GM18499 (cell line): ENCODE measurements at regions not wholly inside any gene's neighbourhood (a gene's known extent, or its start where the extent isn't known, plus 50 kb on each side); places are given as distances from the start of the nearest gene placed in this dataset.
"Not testable (repeated sequence)": the region's sequence is repeated elsewhere in the genome, so short reads cannot be mapped to it uniquely, and the experiment has no call there.

Experiments used
- ATAC-seq: cut with Tn5 transposase; IDR thresholded peaks from one replicate; pipeline ENCODE4 v1.9.1; 2021; ENCODE audit warnings: moderate number of reproducible peaks; ENCODE audit not compliant: insufficient read depth, unreplicated experiment

DNA sequence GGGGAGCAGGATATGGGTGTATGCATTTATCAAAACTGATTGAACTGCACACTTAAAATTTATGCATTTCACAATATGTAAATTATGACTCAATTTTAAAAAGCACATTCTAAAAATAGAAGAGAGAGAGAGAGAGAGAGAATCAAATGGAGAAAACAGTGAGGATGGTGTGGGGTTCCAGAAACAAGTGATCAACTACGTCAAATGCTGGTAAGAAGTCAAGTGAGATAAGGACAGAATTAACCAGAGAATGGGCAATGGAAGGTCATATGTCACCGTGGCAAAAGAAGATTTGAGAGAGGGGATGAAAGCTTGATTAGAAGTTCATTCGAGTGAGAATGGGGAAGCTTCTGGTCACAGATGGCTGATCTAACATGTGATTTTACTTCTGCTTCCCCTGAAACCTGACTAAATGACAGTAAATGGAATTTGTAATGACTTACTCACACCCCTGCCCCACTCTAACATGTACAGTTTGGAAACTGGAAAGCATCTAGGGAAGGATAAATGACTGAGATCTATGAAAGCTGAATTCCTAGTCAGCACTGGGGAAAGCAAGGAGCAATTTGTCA, 276.5 kb upstream of the AMIGO2 start:
- no peak for ATAC-seq

DNA sequence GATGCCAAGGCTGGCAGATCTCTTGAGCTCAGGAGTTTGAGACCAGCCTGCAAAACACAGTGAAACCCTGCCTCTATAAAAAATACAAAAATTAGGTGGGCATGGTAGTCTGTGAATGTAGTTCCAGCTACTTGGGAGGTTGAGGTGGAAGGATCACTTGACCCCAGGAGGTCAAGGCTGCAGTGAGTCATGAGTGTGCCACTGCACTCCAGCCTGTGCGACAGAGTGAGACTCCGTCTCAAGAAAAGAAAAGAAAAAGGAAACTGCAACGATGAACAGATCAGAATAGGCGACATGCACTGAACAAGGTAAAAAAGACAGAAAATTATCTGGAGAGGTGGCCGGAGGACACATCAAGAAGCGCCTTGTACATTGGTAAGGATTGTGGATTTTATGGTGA, 273.7 kb upstream of the AMIGO2 start:
- ATAC-seq = no peak

DNA sequence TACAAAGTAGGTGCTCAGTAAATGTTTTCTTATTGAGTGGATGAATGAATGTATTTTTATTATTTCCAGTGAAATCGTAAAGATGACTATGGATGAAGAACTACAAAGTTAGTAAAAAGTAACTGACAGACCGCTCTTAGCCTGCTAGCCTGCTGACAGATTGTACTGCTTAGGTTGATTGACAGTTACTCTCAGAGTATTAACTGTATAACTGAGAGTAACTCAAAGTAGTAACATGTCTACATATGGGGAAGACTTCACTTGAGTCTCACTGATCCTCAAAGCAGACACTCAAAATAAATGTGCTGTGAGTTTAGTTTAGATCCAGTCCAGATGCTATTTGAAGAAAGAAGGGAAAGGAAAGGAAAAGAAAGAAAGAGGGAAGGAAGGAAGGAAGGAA, 272.3 kb upstream of the AMIGO2 start:
- ATAC-seq = no peak

DNA sequence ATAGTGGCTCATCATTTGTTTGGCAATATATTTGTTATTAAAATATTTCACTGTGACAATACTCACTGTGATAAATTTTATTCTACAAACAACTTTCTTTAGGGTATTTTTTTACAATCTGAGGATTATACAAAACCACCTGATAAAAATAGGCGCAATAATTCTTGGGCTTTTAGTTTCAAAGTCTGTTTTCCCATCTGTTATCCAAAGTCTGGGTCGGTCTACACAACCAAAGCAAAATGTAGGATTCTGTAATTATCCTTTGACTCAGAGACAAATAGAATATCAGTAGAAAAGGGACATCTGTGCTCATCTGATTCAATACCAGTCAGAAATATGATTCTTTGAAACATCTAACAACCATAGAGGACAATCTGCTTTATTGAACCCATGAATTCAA, 271.8 kb upstream of the AMIGO2 start:
- no peak for ATAC-seq

DNA sequence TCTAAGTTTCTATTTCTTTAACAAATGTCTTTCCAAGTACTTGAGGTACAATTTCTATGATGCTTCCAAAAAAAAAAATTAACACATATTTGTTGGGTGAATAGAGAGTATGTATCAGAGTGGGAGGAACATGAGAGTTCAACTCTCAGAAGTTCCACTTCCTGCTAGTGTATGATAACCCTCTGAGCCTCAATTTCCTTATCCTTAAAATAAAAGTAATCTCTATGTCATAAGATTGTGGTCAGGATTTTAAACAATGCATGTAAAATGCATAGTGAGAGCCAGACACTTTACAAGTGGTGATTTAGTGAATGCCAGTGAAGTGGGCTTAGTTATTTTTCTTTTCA, 270.3 kb upstream of the AMIGO2 start:
- no peak for ATAC-seq

DNA sequence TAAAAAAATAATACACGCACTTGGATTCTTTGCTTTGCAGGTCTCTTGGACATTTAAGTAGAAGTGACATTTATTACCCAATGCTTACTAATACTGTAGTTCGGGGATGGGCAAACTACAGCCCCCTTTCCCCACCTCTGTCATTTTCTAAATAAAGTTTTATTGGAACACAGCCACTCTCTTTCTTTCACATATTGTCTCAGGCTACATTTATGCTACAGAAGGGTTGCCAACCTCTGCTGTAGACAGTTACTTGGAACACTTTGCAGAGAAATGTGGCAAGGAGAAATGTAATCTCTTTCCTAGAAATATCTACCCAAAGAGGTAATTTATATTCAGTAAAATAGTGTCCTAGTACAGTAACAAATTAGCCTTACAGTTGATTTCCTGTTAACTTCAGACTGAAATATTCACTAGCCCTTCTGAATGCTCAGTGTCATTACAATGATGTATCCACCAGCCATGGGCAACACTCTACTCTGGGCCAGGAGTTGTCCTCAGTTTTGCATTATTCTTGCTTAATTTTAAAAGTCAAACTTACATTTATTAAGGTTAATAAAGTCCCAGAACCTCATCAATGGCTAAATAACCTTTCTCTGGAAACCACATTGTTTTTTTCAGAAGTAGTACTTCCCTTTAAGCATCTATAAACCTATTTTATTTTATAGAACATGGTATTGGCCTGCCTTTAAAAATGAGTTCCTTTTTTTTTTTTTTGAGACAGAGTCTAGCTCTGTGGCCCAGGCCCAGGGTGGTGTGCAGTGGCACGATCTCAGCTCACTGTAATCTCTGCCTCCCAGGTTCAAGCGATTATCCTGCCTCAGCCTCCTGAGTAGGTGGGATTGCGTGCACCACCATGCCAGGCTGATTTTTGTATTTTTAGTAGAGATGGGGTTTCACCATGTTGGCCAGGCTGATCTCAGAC, 269.6 kb upstream of the AMIGO2 start:
- no peak for ATAC-seq

DNA sequence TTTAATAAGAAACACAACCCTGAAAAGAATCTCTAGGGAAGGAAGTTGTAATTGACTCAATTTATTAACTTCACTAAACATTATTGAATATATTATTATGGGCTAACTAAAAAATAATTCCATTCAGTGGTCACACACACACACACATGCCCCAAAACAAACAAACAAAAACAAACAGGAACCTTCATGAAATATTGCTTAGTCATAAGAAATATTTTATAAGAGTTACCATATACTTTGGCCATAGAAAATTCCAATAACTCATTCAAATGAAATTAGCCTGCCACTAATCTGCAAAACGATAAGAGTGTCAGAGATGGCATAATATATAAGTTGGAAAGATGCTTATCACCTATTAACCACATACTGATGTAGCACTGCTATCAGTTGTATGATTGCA, 268.4 kb upstream of the AMIGO2 start:
- no peak for ATAC-seq

DNA sequence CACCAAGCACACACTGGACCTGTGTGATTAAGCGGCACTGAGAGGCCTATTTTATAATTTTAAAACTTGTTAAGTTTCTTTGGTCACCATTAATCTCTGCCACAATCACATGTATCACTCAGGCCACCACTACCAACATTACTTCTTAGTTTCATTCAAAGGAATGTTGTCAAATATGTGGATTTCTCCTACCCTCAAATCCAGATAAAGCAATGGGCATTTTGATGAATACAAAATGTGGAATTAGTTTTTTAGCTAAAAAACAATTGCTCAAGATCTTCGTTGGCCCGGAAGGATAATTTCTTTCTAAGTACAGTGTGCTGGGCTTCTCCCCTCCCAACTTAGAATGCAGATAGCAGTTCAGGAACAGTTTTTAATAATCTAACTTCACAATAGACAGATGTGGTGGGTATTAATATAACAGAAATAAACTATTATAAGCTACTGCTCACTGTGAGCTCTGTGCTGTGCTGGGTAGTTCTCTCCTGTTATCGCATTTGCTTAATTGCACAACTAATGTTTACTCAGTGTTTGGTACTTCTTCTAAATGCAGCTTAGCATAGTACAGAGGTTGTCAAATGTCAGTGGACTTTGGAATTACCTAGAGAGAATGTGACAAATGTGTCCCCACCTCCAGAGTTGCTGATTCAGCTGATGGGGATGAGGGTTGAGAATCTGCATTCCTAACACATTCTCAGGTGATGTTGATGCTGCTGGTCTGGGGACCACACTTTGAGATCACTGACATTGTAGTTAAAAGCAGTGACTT, 266.7 kb upstream of the AMIGO2 start:
- ATAC-seq = no peak

DNA sequence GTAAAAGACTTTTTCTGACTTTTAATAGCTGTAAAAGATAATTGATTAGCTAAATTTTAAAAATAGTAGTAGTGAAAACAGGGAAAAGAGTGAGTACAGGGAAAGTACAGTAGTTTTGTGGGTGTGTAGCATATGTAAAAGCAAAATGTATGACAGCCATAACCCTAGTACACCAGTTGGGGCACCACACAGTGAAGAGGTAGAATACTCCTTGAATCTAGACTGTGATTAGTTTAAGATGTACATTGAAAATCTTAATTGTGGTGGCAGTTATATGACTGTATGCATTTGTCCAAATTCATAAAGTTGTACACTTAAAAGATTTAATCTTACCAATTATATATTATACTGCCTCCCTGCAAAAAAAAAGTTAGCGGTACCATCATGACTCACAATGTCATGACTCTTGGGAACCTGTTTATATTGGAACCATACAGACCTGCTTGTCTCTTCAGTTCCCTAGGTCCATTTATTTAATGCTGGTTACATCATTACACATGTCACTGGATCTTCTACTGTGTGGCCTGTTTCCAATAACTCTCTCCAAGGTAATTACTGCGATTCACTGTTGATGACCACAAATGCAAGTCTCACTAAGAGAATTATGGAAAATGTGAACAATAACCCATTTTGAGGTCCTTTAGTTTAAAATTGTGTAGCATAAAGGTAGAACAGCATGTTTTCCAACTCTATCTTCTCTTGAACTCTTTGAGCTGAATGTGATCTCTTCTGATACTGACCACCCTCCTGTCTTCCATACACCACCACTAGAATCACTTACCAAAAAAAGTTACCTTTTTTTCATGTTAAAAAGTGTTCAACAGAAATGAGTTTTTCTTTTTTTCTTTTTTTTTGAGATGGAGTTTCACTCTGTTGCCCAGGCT, 264.2 kb upstream of the AMIGO2 start:
- no peak for ATAC-seq

DNA sequence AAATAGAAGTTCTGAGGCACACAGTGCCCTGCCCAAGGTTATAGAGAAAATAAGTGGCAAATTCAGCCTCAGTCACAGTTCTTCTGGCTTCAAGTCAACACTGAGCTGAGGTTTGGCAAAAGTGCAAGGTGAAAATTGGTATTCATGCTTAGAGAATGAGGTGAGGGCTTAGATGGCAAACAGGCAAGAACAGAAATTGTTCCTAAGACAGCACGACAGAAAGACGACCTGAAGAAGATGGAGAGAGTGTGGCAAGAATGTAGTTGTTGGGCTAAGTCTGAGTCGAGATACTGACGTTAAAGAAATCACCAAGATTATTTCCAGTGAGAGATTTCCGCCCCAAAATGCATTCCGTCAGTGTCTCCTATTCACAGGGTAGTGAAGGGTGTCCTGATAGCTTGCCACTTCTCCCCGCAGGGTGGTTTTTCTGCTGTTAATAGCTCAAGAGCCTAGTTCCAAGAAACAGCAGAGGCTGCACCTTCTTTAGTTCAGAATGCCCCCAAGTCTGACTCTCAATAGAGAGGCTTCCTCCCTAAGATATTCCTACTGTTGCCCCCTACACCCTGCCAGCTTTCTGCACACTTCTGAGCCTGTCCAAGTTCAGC, 260.8 kb upstream of the AMIGO2 start:
- no peak for ATAC-seq

DNA sequence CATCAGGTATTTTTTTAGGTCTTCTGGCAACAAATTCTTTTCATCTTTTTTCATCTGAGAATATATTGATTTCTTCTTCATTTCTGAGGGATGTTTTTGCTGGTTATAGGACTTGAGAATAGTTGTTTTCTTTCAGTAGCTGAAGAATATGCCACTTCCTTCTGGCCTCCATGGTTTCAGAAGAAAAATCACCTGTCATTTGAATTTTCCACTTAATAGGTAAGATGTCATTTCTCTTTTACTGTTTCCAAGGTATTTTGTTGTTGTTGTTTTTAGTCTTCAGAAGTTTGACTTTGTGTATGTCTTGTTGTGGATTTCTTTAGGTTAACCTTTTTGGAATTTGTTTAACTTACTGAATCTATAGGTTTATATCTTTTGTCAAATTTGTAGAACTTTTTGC, 257.8 kb upstream of the AMIGO2 start:
- ATAC-seq = no peak

DNA sequence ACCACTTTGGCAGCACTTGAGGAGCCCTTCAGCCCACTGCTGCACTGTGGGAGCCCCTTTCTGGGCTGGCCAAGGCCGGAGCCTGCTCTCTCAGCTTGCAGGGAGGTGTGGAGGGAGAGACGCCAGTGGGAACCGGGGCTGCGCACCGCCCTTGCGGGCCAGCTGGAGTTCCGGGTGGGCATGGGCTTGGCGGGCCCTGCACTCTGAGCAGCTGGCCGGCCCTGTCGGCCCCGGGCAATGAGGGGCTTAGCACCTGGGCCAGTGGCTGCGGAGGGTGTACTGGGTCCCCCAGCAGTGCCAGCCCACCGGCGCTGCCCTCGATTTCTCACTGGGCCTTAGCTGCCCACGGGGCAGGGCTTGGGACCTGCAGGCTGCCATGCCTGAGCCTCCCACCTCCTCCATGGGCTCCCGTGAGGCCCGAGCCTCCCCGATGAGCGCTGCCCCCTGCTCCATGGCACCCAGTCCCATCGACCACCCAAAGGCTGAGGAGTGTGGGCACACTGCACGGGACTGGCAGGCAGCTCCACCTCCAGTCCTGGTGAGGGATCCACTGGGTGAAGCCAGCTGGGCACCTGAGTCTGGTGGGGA, 253.6 kb upstream of the AMIGO2 start:
- ATAC-seq = not testable (repeated sequence)

DNA sequence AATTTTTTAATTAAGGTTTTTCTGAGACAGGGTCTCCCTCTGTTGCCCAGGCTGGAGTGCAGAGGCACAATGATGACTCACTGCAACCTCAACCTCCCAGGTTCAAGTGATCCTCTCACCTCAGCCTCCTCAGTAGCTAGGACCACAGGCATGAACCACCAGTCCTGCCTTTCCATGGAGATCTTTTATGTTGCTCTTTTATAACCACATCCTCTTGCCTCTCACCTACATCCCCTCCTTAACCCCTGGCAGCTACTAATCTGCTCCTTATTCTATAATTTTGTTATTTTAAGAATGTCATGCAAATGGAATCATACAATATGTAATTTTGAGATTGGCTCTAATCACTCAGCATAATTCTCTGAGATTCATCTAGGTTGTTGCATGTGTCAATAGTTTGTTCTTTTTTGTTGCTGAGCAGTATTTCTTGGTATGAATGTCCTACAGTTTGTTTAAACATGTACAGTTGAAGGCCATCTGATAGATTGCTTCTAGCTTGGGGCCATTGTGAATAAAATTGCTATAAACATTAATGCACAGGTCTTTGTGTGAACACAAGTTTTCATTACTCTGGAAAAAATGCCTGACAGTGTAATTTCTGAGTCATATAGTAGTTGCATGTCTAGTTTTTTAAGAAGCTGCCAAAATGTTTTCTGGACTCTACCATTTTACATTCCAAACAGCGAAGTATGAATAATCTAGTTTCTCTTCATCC, 249.2 kb upstream of the AMIGO2 start:
- ATAC-seq = no peak

DNA sequence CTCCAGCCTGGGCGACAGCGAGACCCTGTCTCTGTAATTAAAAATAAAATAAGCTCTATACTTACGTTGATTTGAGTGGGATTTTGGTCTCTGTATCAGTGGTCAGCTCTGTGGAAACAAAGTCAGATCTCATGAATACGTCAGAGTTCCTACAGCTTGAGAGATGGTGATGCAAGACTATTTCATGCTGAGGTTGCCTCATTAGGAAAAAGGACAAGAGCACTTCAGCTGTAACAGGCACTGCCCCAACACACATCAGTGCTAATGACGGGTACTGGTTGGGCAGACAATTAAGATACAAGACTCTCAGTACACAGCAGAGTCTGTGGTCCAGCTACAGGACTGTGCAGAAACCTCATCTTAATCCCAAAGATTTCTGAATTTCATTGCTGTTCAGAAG, 246.4 kb upstream of the AMIGO2 start:
- no peak for ATAC-seq

DNA sequence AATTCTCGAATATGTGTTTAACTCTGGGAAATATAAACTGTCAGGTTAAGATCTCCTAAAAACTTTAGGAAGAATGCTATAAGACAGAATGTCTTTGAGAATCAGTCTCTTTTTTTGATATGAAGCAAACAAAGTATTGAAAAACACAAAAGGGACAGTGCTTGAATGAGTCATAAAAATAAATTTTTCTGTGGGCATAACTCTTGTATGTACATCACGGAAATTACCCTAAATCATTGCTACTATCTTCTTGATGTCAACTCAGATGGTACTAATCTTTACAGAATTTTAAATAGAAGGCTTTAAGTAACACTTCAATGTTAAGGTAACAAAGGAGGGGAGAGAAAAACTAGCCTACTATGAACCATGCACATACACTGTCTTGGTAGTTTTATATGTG, 244.0 kb upstream of the AMIGO2 start:
- no peak for ATAC-seq

DNA sequence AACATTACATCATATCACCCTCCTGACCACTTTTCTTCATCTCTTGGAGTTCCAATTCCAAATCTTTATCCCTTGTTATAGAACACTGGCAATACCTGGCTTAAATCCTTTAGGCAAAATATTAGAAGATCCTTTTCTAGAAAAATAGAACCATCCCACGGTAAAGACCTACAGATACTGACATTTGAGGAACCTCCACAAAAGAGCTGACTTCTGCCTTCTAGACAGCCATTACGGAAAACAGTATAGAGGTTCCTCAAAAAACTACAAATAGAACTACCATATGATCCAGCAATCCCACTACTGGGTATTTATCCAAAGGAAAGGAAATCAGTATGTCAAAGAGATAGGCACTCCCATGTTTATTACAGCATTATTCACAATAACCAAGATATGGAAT, 241.7 kb upstream of the AMIGO2 start:
- ATAC-seq = no peak

DNA sequence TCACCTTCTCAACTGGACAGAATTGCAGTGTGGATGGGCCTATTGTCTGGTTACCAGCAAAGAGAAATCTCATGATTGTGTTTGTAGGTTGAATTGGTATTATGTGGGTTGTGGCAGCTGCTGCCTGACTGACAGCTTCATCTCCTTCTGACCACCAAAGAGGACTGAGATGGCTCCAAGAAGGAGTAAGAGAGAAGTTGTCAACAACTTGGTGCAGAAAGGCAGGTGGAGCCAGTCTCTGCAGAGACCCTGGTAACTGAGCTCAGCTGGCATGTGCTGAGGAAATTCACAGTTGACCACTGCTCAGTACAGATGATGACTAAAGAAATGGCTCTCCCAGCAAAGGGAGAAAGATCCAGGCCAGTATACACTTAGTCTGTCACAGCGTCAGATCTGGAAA, 240.0 kb upstream of the AMIGO2 start:
- no peak for ATAC-seq

DNA sequence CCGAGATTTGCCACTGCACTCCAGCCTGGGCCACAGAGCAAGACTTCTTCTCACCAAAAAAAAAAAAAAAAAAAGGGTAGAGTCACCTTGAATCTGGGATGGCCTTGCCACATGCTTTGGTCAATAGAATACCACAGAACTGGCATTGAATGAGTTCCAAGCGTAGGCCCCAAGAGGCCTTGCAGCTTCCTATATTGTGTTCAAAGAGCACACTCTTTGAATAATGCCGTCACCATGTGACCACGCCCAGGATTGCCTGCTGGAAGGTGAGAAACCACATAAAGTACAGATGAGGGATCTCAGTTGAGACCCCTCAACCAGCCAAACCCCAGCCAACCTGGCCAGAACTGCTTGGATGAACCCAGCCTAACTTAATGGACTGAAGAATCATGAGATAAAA, 239.2 kb upstream of the AMIGO2 start:
- ATAC-seq = no peak
